NT2/D1 (cell line): ENCODE measurements at regions not wholly inside any gene's neighbourhood (a gene's known extent, or its start where the extent isn't known, plus 50 kb on each side); places are given as distances from the start of the nearest gene placed in this dataset.

ENCODE experiments used
- YY1 ChIP-seq: IDR thresholded peaks from 2 replicates; pipeline ENCODE4 v1.6.1; 2011; ENCODE audit not compliant: insufficient read length, insufficient read depth
- ZNF274 ChIP-seq: IDR thresholded peaks from 2 replicates; pipeline ENCODE4 v1.6.1; 2011; ENCODE audit warnings: mild to moderate bottlenecking, low read depth, low read length

DNA sequence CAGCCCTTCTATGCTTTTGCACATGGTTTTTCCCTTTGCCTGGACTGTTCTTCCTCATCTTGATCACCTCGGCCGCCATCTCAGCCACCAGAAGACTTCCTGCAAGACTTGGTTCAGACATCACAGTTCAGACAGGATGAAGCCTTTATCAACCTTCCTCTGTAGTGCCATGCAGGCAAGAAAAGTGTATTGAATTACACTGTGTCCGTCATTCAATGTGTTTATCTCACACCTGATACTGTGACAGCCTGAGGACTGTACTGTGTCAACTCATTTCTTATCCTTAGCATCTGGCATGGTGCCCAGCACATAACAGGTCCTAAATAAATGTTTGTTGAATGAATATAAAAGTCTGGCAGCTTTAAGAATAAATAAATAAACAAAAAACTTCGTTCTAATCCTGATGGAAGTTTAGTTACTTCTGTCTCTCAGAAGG is 133.3 kb upstream of the MAN1A1 start:
- TF ChIP-seq YY1: no peak
- TF ChIP-seq ZNF274: no peak
